NCI-H146 treated with DMSO at 0.1 percent for 48 hours (cell line): ENCODE measurements at regions not wholly inside any gene's neighbourhood (a gene's known extent, or its start where the extent isn't known, plus 50 kb on each side); places are given as distances from the start of the nearest gene placed in this dataset.

Experiments used
- DNase-seq: peaks from one replicate; lab custom pipeline; 2025; ENCODE audit not compliant: unreplicated experiment; lab: John Stamatoyannopoulos, UW

DNA sequence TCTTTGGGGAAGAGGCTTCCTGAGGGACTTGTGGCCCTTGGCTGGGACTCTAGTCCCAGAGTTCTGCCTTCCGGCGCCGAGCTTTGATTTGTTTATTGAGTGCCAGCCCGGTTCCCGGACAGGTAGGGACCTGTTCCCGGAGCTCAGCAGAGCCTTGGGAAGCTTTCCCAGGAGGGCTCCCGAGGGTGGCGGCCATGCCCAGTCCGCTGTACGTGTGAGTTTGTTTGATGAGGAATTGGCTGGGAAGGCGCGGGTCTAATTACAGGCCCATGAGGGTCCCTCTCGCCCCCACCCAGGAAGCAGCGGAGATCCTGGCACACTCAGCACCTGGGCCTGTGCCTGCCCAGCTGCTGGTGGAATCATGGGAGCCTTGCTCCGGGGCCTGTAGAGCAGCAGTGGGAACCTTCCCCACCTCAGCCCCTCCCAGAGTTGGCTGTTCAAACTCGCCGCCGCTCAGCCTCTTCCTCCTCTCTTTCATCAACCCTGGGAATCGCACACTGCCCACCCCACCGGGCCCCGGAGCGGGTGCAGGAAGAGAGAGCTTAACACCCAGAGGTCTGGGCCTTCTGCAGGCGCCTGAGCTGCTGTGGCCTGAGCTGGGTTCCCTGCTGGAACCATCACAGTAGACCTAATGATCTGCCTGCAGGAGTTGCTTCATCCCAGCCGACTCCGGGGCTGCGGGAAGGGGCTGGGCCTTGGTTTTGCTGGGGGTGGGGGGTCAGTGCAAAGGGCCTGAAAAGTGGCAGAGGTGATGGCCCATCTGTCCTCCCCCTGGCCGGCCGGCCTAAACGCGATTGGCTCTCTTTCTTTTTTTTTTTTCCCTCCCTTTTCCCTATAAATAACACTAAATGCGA is 313.7 kb downstream of the SEC14L1 start:
- DNase-seq = no peak

DNA sequence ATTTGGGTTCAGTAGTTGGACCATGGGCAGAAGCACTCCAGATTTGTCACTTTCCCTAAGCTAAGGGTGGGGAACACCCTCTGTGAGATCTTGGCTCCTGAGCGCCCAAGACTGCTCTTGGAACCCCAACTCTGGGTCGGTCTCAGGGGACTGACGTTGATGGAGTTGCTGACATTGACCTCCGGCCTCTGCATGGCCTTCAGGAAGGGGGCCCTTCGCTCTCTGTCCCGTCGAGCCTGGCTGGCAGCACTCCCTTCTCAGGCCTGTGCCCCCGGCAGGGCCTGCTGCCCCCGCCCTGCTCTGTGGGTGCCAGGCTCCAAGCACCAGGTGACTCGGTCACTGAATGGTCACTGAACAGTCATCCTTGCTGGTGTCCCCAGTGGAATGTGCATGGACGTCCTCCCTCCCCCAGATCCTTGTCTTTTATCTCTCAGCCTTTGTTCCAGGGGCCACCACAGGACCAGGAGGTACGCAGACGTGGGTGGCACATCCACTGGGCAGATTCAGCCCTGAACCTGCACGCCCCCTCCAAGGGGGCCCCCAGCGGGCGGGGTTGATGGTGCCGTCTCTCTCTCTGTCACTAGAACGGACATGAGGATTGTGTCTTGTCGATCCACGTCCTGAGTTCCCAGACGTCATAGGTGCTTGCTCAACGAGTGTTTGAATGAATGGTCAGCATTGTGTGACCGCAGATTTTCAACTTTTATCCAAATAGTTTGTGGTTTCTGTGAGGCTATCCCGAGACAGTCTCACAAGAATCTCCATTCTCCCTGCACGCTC is 314.5 kb downstream of the SEC14L1 start:
- DNase-seq = no peak

DNA sequence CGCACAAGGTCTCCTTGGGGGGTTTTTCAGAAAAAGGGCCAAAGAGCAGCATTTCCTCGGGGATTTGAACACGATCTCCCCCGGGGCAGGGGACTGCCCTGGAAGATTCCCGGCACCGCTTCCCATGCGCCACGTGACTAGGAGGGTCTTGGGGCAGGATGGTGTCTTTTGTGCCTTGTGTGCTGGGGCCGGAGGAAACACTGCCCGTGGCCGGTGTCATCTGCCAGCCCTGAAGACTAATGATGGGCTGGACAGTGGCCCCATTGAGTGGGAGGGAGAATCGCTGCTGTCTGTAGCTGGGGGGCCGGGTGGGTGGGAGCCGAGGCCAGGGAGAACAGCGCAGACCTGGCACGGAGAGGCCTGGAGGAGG is 315.1 kb downstream of the SEC14L1 start:
- DNase-seq = no peak

DNA sequence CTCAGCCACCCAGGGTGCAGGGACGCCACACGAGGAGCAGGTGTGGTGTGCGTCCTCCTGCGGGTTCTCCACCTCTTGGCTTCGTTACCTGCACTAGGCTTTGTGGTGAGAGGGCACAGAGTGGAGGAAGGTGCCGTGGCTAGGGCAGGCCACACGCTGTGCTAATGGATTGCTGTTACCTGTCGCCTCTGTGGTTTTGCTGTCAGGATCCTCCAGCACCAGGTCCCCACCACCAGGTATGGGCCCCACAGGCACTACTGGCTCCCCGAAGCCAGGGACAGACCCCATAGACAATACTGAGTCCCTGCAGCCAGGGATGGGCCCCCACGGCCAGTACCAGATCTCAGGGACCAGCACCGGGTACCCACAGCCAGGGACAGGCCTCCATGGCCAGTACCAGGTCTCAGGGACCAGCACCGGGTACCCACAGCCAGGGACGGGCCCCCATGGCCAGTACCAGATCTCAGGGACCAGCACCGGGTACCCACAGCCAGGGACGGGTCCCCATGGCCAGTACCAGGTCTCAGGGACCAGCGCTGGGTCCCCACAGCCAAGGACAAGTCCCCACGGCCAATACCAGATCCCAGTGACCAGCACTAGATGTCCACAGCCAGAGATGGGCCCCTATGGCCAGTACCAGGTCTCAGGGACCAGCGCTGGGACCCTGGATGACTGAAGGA is 315.6 kb downstream of the SEC14L1 start:
- no peak for DNase-seq

DNA sequence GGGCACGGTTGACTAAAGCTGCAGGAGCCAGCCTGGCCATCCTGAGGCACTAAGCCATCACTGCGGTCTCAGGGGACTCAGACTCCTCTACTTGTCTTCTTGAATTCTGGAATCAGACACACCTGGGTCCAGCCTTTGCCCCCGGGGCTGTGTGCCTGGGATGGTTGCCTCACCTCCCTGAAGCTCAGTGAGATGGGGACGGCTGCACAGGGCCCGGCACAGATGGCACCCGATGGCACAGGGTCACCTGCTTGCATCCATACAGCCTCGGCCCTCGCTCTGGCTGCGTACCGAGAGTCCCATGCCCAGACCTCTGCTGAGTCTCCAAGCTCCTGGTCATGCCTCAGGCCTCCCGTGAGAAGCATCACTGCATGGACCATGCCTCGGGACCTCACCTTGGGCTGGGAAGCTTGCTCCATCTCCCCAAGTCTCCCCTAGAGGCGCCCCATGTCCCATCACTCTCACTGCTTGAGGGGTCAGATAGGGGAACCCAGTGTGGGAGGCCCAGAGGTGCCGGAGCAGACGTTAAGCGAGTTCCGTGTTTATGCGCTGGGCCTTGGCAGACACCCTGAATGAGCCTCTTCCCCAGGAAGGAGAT is 316.3 kb downstream of the SEC14L1 start:
- no peak for DNase-seq

DNA sequence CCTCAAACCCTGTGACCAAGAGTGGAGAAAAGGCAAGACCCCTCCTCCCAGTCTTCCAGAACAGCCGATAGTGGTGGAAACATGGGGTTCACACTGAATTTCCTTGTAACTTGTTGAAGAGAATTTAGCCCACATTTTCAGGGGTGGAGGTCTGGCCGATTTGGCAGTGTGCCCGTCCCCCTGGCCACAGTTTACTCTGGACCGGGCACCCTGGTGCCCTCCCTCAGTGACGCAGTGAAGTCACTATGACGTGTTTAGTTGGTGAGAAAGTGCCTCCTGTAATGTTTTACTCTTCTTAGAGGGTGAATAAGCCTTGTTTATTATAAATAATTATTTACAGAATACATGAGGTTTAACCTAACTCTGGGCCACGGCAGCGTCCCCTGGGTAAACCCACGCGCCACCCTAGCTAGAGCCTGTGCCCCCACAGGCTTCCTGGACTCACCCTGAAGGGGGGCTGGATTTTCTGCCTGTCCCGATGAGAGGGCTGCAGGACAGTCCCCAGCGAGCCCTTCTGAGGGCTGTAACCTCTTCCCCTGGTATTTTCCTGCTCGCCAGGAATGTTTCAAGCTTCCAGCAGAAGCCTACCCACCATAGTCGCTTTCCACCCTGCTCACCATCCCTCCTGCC is 316.9 kb downstream of the SEC14L1 start:
- no peak for DNase-seq

DNA sequence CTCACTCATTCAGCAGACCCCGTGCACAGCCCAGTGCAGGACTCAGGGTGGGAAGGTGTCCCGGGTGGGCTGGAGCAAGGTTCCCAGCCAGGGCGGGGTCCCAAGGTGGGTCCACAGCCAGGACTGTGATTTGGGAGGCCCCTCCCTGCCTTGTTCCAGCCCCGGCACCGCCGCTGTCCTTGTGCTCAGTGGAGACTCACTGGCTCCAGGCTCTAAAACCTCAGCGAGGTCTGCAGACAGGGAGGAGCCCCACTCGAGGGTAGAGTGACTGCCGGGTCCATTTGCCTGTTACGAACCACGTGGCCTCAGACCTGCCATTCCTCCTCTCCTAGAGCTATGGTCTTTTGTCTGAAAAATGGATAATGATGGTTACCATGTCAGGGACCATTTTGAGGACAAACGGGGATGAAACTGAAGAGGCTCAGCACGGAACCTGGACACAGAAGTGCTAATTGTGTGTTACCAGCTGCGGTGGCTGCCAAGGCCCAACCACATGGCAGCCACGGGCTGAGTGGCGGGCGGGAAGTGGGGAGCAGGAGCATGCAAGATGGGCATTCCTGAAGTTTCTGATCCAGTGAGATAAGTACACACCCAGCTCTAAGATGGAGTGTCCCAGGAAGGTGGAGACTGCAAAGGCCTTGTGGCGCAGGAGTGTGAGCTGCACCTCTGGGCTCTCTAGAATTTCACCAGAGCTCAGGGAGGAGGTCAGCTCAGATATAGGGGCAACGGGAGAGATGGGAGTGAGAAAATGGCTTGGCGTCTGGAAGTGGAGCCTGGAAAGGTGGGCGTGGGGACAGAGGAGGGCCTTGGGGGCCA is 317.6 kb downstream of the SEC14L1 start:
- DNase-seq = no peak

DNA sequence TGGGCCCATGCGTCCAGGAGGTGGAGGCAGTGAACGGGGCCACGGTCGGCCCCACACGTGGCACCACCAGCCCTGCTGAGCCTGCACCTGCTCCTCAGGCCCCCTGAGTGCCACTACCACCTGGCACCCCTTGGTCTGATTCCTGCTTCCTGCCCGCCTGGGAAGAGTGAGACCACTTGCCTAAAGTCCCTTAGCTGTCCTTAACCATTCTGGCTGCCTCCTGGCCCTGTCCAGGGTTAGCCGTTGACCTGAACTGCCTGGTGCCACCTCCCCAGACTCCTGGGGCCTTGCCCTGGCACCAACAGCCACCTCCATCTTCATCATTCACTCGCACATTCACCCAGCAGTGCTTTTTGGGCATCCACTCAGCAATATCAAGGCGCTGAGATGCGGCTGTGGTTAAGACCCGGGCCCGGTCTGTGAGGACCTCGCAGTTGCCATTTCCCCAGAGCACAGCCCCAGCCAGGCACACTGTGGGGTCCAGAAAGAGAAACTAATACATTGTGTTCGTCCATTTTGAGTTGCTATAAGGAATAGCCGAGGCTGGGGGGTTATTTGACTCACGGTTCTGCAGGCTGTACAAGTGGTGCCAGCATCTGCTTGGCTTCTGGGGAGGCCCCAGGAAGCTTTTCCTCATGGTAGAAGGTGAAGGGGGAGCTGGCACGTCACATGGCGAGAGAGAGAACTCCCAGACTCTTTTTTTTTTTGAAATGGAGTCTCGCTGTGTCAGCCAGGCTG is 318.4 kb downstream of the SEC14L1 start:
- DNase-seq = no peak

DNA sequence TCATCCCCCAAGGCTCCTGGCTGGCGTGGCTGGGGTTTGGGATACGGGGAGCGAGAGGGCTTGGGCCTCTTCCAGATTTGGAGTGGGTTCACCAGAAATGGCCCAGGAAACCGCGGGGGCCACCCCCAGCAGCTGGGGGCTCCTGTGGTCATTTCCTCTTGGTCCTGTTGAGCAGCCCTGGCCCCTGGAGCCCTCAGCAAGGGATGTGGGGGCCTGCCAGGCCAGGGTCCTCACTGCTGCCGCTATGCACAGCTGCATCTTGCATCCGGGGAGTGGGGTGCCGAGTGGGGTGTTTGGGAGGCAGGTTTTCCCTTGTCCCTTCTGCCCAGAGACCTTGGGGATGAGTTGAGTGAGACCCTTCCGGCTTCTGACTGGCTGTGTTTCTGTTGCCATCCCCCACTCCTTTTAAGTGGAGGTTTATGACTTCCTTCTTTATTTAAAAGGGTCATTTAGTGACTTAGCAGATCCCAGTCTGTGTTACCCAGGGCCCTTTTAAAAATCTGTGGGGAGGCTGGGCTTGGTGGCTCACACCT is 319.8 kb downstream of the SEC14L1 start:
- DNase-seq = no peak

DNA sequence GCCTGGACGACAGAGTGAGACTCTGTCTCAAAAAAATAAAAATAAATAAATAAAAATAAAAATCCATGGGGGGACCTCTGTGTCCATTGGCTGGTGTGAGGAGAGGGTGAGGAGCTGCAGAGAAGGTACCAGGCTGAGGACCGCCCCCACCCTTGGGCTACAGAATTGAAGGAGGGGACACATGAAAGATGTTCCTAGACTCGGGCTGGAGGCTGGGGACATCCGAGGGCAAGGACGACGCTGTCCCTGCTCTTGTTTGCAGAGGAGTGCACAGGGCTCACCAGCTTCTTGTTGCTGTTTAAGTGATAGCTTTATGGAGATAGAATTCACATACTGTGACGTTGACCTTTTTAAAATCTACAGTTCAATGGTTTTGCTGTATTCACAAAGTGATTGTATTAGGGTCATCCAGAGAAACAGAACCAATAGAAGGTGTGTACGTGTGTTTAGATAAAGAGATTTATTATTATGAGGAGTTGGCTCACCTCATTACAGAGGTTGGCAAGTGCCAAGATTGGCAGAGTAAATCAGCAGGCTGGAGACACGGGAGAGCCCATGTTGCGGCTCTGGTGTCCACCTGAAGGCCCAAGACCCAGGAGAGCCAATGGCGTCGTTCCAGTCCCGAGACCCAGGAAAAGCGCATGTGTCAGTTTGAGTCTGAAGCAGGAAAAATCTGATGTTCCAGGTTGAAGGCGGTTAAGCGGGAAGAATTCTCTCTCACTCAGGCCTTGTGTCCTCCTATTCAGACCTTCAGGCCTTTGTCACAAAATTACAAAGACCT is 320.7 kb downstream of the SEC14L1 start:
- no peak for DNase-seq

DNA sequence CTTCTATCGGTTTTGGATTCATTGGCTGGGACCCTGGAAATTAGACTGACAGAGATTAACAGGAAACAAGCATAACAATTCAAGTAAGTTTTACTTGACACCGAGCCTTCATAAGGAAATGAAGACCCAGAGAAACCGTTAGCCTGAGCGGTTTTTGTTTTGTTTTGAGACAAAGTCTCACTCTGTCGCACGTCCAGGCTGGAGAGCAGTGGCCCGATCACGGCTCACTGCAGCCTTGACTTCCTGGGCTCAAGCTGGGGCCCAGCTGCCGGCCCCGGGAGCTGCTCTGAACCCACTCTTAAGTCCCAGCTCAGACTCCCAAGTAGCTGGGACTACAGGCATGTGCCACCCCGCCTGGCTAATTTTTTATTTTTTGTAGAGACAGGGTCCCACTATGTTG is 321.3 kb downstream of the SEC14L1 start:
- no peak for DNase-seq

DNA sequence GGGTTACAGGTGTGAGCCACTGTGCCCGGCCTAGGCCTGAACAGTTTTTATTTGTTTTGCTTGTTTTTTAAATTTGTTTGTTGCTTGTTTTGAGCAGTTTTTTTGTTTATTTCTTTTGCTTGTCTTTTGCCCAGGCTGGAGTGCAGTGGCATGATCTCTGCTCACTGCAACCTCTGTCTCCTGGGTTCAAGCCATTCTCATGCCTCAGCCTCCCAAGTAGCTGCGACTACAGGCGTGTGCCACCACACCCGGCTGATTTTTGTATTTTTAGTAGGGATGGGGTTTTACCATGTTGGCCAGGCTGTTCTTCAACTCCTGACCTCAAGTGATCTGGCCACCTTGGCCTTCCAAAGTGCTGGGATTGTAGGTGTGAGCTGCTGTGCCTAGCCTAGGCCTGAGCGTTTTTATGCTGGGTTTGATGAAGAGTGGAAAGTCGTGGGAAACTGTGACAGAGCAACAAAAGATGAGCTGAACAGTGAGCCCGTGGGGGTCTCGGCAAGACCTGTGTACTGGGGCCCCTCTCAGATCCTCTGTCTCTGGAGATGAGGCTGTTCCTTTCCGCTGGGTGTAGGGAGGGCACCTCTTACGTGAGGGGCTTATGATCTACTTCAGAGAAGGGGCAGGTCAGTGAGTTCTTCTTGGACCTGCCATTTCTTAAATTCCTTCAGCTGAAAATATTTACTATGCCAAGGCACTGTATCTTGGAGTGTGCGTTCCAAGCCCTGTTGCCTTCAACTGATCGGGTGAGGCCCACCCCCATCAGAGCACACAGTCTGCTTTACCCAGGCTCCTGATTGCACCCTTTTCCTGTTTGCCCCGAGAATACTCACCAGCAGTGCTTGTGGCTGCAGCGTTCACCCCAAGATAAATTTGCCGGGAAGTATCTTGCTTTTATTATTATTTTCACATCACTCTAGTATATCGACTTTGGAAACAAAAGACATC is 322.1 kb downstream of the SEC14L1 start:
- no peak for DNase-seq

DNA sequence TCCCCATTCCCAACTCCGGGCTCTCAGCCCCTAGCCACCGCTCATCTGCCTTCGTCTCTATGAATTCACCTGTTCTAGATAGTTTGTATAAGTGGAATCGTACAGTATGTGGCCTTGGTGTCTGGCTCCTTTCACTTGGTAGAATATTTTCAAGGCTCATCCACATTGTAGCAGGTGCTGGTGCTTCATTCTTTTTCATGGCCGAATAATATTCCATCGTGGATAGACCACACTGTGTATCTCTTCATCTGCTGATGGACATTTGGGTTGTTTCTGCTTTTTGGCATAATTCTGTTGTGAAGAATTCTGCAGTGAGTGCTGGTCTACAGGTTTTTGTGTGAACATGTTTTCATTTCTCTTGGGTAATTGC is 324.2 kb downstream of the SEC14L1 start:
- DNase-seq = no peak

DNA sequence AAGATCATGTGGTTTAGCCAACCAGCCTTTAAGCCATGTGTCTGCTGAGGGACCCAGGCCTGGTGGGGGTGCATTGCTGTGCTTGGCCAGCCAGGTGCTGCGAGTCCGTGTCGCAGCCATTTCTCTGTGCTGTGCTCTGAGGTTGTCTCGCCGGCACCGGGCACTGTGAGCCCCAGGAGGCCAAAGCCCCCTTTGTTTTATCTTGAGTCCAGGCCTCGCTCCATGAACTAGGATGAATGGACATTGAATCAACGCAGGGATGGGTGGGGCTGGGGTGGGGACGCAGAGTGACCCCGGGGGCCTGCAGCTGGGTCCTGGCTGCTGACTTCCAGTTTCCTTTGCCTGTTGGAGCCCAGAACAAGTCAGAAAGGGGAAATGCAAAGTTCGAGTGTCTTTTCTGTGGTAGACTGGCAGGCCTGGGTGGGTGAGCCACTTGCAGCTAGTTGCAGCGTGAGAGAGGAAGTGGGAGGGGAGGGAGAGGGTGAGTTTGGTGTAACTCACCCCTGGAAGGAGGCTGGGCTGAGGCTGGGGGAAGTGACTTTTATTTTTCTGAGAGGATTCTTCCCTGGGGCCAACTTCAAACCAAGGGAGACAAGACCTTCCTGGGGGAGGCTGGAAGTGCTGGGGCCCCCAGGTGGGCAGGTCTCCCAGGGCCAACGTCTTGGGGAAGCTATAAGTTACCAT is 324.7 kb downstream of the SEC14L1 start:
- no peak for DNase-seq

DNA sequence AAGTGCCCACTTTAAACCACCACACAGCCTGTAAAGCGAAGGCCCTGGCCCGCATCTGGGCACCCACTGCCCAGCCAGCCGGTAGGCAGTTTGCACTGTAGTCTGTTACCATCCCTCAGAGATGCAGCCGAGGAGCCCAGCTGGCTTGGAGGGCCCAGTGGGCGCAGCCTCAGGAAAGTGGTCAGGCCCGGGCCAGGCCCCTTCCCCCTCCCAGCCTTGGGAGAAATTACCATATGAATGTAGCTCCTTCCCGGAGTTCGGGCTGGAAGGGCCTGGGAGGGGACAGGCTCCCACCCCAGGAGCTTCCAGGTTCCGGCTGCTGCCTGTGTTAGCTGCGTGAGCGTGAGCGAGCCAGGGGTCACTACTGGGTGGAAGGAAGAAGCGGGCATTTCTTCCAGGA is 325.4 kb downstream of the SEC14L1 start:
- no peak for DNase-seq

DNA sequence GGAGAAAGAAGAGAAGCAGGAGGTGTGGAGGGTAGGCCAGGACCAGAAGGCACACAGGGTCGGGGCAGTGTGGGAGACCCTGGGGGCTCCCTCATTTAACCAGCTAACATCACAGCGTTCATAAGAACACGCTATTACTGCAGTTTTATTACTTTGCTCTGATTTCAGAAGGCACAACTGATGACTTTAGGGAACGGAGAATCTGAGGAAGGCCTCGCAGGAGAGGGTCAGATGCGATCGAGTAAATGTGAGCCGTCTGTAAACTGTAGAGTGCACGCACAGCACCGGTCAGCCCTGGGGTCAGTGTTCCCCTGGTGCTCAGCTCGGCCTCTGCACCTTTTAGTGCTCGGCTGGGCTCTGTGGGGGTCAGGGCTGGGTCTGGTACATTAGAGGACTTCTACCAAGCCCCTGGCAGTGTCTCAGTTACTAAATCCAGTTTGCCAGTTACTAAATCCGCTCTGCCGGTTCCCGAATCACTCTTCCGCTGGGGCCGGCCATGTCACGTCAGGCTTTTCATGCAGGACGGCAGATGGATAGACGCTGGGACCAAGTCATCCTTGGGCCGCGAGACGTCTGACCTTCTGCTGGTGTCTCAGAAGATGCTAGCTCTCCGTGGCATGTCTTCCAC is 325.9 kb downstream of the SEC14L1 start:
- no peak for DNase-seq
